ENCODE measurements at regions not wholly inside any gene's neighbourhood (a gene's known extent, or its start where the extent isn't known, plus 50 kb on each side); places are given as distances from the start of the nearest gene placed in this dataset.

GRCh38 chr4:181498148-181498547 is 745.1 kb upstream of the TENM3 start:
- no peak for TF ChIP-seq CTCF (IDR thresholded peaks at IDR 0.05)
- no peak for TF ChIP-seq EP300 (IDR thresholded peaks at IDR 0.05)
